Uterus (tissue), 2 donors: ENCODE measurements at regions not wholly inside any gene's neighbourhood (a gene's known extent, or its start where the extent isn't known, plus 50 kb on each side); places are given as distances from the start of the nearest gene placed in this dataset.

Experiments used
- POLR2A ChIP-seq, 2 donors: fragments of 450-650 bp; IDR thresholded peaks; one replicate each; pipeline ENCODE4 v1.6.1; 2016; ENCODE audit warnings: antibody characterized with exemption in 2 of 2, mild to moderate bottlenecking in 1 of 2, moderate library complexity in 1 of 2
- TF ChIP-seq, protein P1 (sequence below), 4 experiments: fragments of 200-600 bp in 2 of 4; fragments of 450-650 bp in 2 of 4; sonication (generic) in 2 of 4; IDR thresholded peaks; one replicate each; pipeline ENCODE4 v1.5.1; 2016 to 2019; ENCODE audit warnings: antibody characterized with exemption in 4 of 4, mild to moderate bottlenecking in 2 of 4, moderate library complexity in 1 of 4

DNA sequence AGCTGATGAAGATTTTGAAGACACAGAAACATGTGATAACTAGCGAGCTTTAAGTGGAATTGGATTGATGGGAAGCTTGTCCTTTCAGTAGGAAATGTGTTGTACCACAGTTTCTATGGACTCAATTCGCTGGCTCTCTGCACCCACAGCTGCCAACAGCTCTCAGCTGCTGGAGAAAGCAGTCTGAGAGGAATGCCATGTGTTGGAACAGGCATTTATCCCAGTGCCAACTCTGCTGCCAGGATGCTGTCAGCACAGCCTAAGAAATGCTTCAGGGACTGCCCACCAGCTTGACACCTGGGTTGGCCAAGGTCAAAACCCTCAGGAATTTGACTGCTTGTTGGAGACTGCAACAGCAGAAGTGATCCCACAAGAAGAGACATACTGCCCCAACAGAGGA, 193.0 kb upstream of the THSD7B start:
- TF ChIP-seq, protein P1, sequence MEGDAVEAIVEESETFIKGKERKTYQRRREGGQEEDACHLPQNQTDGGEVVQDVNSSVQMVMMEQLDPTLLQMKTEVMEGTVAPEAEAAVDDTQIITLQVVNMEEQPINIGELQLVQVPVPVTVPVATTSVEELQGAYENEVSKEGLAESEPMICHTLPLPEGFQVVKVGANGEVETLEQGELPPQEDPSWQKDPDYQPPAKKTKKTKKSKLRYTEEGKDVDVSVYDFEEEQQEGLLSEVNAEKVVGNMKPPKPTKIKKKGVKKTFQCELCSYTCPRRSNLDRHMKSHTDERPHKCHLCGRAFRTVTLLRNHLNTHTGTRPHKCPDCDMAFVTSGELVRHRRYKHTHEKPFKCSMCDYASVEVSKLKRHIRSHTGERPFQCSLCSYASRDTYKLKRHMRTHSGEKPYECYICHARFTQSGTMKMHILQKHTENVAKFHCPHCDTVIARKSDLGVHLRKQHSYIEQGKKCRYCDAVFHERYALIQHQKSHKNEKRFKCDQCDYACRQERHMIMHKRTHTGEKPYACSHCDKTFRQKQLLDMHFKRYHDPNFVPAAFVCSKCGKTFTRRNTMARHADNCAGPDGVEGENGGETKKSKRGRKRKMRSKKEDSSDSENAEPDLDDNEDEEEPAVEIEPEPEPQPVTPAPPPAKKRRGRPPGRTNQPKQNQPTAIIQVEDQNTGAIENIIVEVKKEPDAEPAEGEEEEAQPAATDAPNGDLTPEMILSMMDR (IDR thresholded peaks at IDR 0.05) = no peak
- TF ChIP-seq POLR2A (IDR thresholded peaks at IDR 0.05) = no peak
